ENCODE measurements at regions not wholly inside any gene's neighbourhood (a gene's known extent, or its start where the extent isn't known, plus 50 kb on each side); places are given as distances from the start of the nearest gene placed in this dataset.

DNA sequence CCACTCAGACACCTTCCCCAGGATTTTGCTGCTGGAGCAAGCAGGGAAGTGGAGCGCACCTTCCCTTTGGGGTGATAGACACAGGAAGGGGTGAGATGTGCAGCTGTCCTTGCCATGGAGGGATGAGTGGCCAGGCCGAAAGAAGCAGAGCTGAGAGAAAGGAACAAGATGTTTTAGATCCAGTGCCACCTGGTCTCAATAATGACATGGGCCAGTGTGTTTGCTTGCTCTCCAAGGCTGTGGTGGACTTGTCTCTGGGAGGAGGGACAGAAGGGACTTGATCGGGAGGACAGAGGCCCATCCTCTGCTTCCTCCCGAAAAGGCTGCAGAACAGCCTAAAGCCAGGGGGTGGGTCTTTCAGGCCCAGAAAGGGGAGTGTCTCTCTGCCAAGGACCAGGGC is 61.7 kb upstream of the CCDC167 start:
- Histone ChIP-seq H3K9ac (ENCODE audit: low read length) (no peak overlapping the region), H3F3A (ENCODE audit: insufficient read depth, low read length, poor library complexity, severe bottlenecking) (no peaks in the 10 kb centered on the region), H3K4me2 (ENCODE audit: low read length) (no peak overlapping the region), H3K27me3 (ENCODE audit: insufficient read depth, low read depth, low read length) (no peaks in the 10 kb centered on the region), H3K9me2 (ENCODE audit: insufficient read depth, low read length) (no peaks in the 10 kb centered on the region), H4K20me1 (ENCODE audit: insufficient read depth) (no peaks in the 10 kb centered on the region), H2AFZ (ENCODE audit: low read depth, low read length) (no peak overlapping the region), H3K79me2 (replicated peaks; ENCODE audit: insufficient read depth, low read length) (no peaks in the 10 kb centered on the region), H3K9me3 (ENCODE audit: low read length) (no peaks in the 10 kb centered on the region), H3K36me3 (ENCODE audit: insufficient read depth, low read length) (no peaks in the 10 kb centered on the region), H3K27ac (ENCODE audit: low read length) (no peak overlapping the region), H3K4me3 (ENCODE audit: low read length) (no peak overlapping the region)
- TF ChIP-seq POLR2AphosphoS5 (IDR thresholded peaks at IDR 0.05) = no peak
- TF ChIP-seq TAF1 (IDR thresholded peaks at IDR 0.05; ENCODE audit: low read depth) = no peak
- TF ChIP-seq, protein P1, sequence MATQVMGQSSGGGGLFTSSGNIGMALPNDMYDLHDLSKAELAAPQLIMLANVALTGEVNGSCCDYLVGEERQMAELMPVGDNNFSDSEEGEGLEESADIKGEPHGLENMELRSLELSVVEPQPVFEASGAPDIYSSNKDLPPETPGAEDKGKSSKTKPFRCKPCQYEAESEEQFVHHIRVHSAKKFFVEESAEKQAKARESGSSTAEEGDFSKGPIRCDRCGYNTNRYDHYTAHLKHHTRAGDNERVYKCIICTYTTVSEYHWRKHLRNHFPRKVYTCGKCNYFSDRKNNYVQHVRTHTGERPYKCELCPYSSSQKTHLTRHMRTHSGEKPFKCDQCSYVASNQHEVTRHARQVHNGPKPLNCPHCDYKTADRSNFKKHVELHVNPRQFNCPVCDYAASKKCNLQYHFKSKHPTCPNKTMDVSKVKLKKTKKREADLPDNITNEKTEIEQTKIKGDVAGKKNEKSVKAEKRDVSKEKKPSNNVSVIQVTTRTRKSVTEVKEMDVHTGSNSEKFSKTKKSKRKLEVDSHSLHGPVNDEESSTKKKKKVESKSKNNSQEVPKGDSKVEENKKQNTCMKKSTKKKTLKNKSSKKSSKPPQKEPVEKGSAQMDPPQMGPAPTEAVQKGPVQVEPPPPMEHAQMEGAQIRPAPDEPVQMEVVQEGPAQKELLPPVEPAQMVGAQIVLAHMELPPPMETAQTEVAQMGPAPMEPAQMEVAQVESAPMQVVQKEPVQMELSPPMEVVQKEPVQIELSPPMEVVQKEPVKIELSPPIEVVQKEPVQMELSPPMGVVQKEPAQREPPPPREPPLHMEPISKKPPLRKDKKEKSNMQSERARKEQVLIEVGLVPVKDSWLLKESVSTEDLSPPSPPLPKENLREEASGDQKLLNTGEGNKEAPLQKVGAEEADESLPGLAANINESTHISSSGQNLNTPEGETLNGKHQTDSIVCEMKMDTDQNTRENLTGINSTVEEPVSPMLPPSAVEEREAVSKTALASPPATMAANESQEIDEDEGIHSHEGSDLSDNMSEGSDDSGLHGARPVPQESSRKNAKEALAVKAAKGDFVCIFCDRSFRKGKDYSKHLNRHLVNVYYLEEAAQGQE (IDR thresholded peaks at IDR 0.05; ENCODE audit: borderline replicate concordance) = no peak
- TF ChIP-seq EP300 (conservative IDR thresholded peaks at IDR 0.05; ENCODE audit: poor library complexity, severe bottlenecking) = no peak

GRCh38 chr6:37560737-37561103 is 61.0 kb upstream of the CCDC167 start:
- no peaks in the 10 kb centered on the region for H3K27me3 ChIP-seq (ENCODE audit: insufficient read depth, low read depth, low read length)
- no peak overlapping the region for H3K4me3 ChIP-seq (ENCODE audit: low read length)
- no peaks in the 10 kb centered on the region for H3K36me3 ChIP-seq (ENCODE audit: insufficient read depth, low read length)
- H3K9me2 ChIP-seq (ENCODE audit: insufficient read depth, low read length) = no peaks in the 10 kb centered on the region
- H3K9ac ChIP-seq (ENCODE audit: low read length) = no peak overlapping the region
- no peaks in the 10 kb centered on the region for H4K20me1 ChIP-seq (ENCODE audit: insufficient read depth)
- H3K27ac ChIP-seq (ENCODE audit: low read length) = no peak overlapping the region
- TF ChIP-seq EP300 (conservative IDR thresholded peaks at IDR 0.05; ENCODE audit: poor library complexity, severe bottlenecking) (no peak), EZH2 (IDR thresholded peaks at IDR 0.05; ENCODE audit: borderline replicate concordance, insufficient read depth, low read length, poor library complexity, severe bottlenecking) (no peak)
- TF ChIP-seq, protein P1 (IDR thresholded peaks at IDR 0.05; ENCODE audit: borderline replicate concordance) = no peak
- no peak overlapping the region for H3K4me2 ChIP-seq (ENCODE audit: low read length)
- H3K79me2 ChIP-seq (replicated peaks; ENCODE audit: insufficient read depth, low read length) = no peaks in the 10 kb centered on the region
- no peaks in the 10 kb centered on the region for H3K9me3 ChIP-seq (ENCODE audit: low read length)
- H3F3A ChIP-seq (ENCODE audit: insufficient read depth, low read length, poor library complexity, severe bottlenecking) = no peaks in the 10 kb centered on the region
- H2AFZ ChIP-seq (ENCODE audit: low read depth, low read length) = no peak overlapping the region

DNA sequence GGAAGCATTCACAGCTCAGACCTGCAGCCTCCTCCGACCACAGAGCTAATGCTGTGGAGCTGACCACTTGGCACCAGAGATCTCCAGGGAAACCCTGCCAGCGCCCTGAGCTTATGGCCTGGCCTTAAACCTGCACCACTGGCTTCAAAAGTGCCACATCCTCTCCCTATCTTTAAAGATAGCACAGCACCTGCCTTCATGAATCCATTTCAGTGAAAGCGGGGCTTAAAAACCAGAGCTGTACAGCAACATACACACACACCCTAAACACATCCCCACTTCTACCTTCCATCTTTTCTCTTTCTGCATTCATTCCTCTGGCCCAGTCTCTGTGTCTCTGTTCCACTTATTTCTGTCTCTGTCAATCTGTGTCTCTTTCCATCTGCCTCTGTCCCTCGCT is 59.8 kb upstream of the CCDC167 start:
- H3K27me3 ChIP-seq (ENCODE audit: insufficient read depth, low read depth, low read length) = no peaks in the 10 kb centered on the region
- H3K36me3 ChIP-seq (ENCODE audit: insufficient read depth, low read length) = no peaks in the 10 kb centered on the region
- H2AFZ ChIP-seq (ENCODE audit: low read depth, low read length) = no peak overlapping the region
- no peaks in the 10 kb centered on the region for H3K79me2 ChIP-seq (replicated peaks; ENCODE audit: insufficient read depth, low read length)
- H3K9me2 ChIP-seq (ENCODE audit: insufficient read depth, low read length) = no peaks in the 10 kb centered on the region
- H3K4me2 ChIP-seq (ENCODE audit: low read length) = no peak overlapping the region
- H3K27ac ChIP-seq (ENCODE audit: low read length) = peak overlapping the region; percentile 48
- H3K4me3 ChIP-seq (ENCODE audit: low read length) = no peak overlapping the region
- H3F3A ChIP-seq (ENCODE audit: insufficient read depth, low read length, poor library complexity, severe bottlenecking) = no peaks in the 10 kb centered on the region
- TF ChIP-seq CTCF (IDR thresholded peaks at IDR 0.05; ENCODE audit: poor library complexity, severe bottlenecking) = no peak
- no peak for TF ChIP-seq RAD21 (conservative IDR thresholded peaks at IDR 0.05)
- TF ChIP-seq TAF1 (IDR thresholded peaks at IDR 0.05; ENCODE audit: low read depth) = no peak
- no peak for TF ChIP-seq MXI1 (conservative IDR thresholded peaks at IDR 0.05; ENCODE audit: poor library complexity, severe bottlenecking)
- peak overlapping the region; percentile 40 for H3K9ac ChIP-seq (ENCODE audit: low read length)
- no peaks in the 10 kb centered on the region for H4K20me1 ChIP-seq (ENCODE audit: insufficient read depth)
- no peaks in the 10 kb centered on the region for H3K9me3 ChIP-seq (ENCODE audit: low read length)
